GM21447 (cell line): ENCODE measurements at regions not wholly inside any gene's neighbourhood (a gene's known extent, or its start where the extent isn't known, plus 50 kb on each side); places are given as distances from the start of the nearest gene placed in this dataset.

Experiments used
- ATAC-seq: cut with Tn5 transposase; IDR thresholded peaks from one replicate; pipeline ENCODE4 v1.9.1; 2021; ENCODE audit not compliant: unreplicated experiment

GRCh38 chr3:135849827-135850226 lies 115.7 kb upstream of the PPP2R3A start:
- ATAC-seq = no peak

GRCh38 chr3:135851201-135852081 lies 114.1 kb upstream of the PPP2R3A start:
- ATAC-seq = no peak

DNA sequence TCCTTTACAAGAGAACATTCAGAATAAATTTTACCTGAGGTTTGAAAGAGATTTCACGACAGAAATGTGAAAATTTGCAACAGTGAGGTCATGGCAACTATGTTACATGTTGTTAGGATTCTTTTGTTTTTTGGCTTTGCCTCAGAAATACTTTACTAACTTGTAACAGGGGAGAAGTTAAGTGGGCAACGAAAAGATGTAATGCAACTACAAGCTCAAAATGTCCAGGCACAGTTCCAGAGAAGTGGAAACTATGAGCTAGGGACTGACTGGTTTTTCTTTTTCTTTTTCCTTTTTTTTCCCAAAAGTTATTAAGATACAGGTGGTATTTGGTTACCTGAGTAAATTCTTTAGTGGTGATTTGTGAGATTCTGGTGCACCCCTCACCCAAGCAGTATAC lies 111.5 kb upstream of the PPP2R3A start:
- no peak for ATAC-seq

DNA sequence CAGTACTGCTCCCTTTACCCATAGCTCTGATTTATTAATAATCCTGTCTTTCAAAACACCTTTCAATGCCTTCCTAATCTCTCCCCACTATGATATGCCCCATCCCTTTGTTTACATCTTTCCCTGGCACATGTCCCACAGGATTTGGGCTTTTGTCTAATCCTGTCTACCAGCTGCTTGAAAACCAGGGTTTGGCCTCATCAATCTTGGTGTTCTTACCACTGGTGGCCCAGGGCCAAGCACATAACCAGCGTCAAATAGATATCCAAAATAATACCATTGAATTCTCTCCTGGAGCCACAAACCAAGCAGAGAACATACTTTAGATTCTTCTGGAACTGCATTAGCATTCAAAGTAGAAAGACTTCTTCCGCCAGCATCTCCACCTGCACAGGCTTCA lies 104.8 kb upstream of the PPP2R3A start:
- no peak for ATAC-seq

GRCh38 chr3:135862361-135862760 lies 103.2 kb upstream of the PPP2R3A start:
- ATAC-seq = no peak

- no peak for ATAC-seq
Measured at GRCh38 chr3:135864060-135864459, 101.5 kb upstream of the PPP2R3A start.

DNA sequence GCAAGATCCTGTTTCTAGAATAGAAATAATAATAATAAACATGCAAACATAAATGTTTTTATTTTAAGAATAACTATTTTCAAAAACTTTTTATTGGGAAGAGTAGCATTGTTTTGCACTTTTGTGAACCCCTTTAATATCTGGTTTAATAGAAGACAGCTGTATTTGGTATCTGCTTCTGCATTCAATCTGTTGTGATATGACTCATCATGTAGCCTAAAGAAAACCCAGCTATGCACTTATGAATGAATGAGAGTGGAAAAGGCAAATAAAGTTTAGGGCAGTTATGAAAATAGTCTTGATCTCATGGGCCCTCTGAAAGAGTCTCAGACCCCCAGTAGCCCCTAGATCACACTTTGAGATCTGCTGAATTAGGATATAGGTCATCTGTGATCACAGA lies 100.4 kb upstream of the PPP2R3A start:
- no peak for ATAC-seq

DNA sequence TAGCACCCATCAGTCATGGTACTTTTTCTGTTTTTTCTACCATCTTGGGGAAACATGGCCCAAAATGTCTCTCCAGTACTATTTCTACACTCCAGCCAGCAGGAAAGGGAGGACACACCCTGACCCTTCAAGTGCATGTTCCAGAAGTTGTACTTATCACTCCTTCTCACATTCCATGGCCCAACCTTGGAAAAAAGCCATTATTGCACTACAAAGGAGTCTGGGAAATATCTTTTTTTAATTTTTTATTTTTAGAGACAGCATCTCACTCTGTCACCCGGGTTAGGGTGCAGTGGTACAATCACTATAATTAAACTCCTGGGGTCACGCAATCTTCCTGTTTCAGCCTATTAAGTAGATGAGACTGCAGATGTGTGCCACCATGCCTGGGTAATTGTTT lies 100.0 kb upstream of the PPP2R3A start:
- no peak for ATAC-seq

- ATAC-seq = no peak
Measured at GRCh38 chr3:135867911-135868310, 97.6 kb upstream of the PPP2R3A start.

GRCh38 chr3:135868801-135869200 lies 96.7 kb upstream of the PPP2R3A start:
- no peak for ATAC-seq

DNA sequence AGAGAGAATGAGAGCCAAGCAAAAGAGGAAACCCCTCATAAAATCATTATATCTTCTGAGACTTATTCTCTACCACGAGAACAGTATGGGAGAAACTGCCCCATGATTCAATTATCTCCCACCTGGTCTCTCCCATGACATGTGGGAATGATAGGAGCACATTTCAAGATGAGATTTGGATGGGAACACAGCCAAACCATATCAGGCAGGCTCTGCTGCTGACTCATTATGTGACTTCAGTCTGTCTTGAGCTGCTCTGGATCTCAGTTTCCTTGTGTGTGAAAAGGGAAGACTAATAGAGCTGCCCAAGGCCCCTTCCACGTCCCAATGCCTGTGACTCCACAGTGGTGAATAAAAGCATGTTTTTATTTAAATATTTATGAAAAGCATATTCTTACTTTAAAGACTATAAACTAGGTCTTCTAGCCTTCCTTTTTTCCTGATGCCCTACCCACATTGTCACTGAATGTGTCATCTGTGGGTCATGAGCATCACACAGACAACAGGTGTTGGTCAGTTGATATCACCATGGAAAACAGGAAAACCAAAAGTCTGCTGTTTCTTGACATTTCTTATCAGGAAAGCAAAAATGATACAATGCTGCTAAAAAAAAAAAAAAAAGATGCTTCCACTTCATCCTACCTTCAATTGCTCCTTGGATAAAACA lies 96.0 kb upstream of the PPP2R3A start:
- no peak for ATAC-seq

DNA sequence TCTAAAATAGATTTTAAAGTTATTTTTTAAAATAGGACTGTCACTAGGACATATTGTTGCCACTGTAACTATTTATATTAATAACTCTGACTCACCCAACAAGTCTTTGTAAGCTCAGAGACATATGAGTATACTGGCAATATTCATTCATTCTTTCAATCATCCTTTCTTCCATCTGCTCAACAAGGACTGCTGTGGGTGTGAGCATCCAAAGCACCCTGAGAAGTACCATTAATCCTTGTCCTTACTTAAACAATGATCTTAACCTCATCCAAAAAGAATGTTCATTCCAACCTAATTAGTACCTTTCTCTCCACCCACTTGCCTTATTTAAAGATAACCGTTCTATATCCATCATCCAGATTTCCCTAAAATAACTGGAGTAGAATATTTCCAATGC lies 94.2 kb upstream of the PPP2R3A start:
- ATAC-seq = no peak

DNA sequence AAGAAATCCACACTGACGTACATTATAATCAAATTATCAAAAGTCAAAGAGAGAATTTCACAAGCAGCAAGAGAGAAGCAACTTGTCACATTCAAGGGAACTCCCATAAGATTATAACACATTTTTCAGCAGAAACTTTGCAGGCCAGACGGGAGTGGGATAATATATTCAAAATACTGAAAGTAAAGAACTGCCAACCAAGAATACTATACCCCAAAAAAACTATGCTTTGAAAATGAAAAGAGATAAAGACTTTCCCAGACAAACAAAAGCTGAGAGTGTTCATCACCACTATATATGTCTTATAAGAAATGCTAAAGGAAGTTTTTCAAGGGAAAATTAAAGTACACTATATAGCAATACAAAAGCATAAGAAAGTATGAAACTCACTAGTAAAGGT lies 91.5 kb upstream of the PPP2R3A start:
- no peak for ATAC-seq

- ATAC-seq = no peak
Measured at GRCh38 chr3:135878501-135878900, 87.0 kb upstream of the PPP2R3A start.

- ATAC-seq = no peak
Measured at GRCh38 chr3:135885885-135886284, 79.6 kb upstream of the PPP2R3A start.

DNA sequence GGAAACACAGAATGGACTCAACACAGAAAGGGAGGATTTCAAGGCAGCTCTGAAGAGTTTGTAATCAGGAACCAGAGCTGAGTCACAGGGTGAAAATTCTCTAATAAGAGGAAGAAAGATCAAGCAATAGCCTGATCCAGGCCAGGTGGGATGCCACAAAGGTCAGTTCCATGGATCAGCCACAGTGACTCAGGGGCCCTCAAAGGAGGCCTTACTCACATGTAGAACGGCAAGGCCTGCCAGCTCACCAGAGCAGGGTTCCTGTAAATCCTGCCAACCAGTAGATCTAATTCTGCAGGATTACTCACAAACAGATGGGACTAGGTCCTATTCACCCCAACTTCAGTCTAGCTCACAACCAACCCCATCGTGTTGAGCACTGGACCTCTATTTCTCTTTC lies 78.3 kb upstream of the PPP2R3A start:
- no peak for ATAC-seq

GRCh38 chr3:135889443-135889842 lies 76.1 kb upstream of the PPP2R3A start:
- no peak for ATAC-seq

- no peak for ATAC-seq
Measured at GRCh38 chr3:135891121-135891520, 74.4 kb upstream of the PPP2R3A start.

DNA sequence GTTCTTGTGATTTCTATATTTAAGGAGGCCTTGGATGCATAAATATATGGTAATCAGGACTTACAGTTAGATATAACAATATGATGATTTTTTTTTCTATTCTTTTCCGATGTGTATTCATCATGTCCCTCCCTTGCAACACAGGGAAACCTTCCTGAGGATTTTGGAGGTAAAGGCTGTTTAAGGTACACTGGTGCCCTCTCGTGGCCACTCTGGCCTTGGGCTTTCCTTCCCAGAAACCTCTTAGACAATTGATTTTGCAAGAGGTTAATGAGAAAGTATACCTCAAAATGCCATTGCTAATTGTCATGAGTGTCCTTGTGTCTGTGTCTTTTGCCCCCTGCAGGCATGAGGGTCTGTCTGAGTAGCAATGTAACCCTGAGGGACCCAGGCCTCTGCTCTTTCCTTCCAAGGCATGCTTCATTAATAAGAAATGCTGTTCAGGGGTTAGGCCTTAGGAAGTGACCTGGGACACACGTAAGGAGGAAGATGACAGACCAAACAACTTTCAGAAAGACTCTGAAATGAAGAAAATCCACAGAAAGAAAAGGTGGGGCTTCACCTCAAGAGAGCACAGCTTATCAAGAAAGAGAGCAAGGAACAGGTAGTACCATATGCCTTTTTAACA lies 70.3 kb upstream of the PPP2R3A start:
- ATAC-seq = no peak

DNA sequence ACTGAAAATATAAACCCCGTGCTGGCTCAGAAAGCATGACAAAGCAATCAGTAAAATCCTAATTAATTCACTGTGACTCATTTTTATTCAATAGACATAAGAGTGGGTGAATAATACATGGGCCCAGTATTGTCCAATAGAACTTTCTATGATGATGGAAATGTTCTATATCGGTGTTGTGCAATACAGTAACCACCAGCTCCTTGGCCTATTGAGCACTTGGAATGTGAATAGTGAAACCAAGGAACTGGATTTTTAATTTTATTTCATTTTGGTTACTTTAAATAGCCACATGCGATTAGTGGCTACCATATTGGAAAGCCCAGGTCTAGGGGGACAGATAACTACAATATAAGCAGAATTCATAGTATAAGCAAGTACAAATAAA lies 69.8 kb upstream of the PPP2R3A start:
- ATAC-seq = no peak

DNA sequence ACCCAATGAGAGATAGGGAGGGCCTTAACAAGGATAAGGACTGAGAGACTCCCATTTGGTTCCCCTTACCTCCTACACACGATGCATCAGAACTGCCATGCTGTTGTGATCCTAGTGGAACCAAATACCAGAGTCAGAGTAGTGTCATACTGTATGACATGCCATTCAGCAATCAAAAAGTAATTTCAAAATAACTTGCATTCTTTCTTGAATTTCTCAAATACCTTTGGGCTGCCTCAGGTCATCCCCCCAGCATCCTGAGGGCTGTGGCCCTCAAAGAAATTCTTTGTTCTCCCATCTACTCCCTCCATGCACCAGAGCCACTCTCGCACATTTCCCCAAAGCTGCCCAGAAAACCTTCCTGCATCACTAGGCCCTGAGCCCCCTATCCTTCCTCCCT lies 68.9 kb upstream of the PPP2R3A start:
- ATAC-seq = no peak

GRCh38 chr3:135897715-135898114 lies 67.8 kb upstream of the PPP2R3A start:
- ATAC-seq = no peak
